Loucy (cell line): ENCODE measurements at regions not wholly inside any gene's neighbourhood (a gene's known extent, or its start where the extent isn't known, plus 50 kb on each side); places are given as distances from the start of the nearest gene placed in this dataset.
A peak's percentile ranks its signal among the peaks of the same experiment; 100 is the strongest.

Experiments
- H2AFZ ChIP-seq: fragments of 200-600 bp; sonication (generic); 2 replicates; pipeline ENCODE4 v1.6.0; 2016; ENCODE audit warnings: antibody characterized with exemption, mild to moderate bottlenecking, low read length, moderate library complexity
- H3F3A ChIP-seq: fragments of 200-600 bp; 2 replicates; pipeline ENCODE4 v1.6.0; 2016; ENCODE audit warnings: antibody characterized with exemption, low read depth, mild to moderate bottlenecking
- H3K27me3 ChIP-seq: fragments of 200-600 bp; sonication (generic); 2 replicates; pipeline ENCODE4 v1.6.1; 2014; ENCODE audit warnings: low read length, mild to moderate bottlenecking; ENCODE audit not compliant: insufficient read depth, poor library complexity, severe bottlenecking
- H3K36me3 ChIP-seq: fragments of 200-600 bp; sonication (generic); 2 replicates; pipeline ENCODE4 v1.6.1; 2016; ENCODE audit warnings: low read length; ENCODE audit not compliant: insufficient read depth
- H3K4me1 ChIP-seq: fragments of 200-600 bp; sonication (generic); 2 replicates; pipeline ENCODE4 v1.5.1; 2014; ENCODE audit warnings: low read length, mild to moderate bottlenecking; ENCODE audit not compliant: insufficient read depth, poor library complexity, severe bottlenecking
- H3K4me2 ChIP-seq: fragments of 200-600 bp; sonication (generic); 2 replicates; pipeline ENCODE4 v1.6.0; 2014; ENCODE audit warnings: antibody characterized with exemption, low read length, low read depth, mild to moderate bottlenecking; ENCODE audit not compliant: poor library complexity, severe bottlenecking
- H3K4me3 ChIP-seq: fragments of 200-600 bp; sonication (generic); 2 replicates; pipeline ENCODE4 v1.5.1; 2014; ENCODE audit warnings: low read length, mild to moderate bottlenecking, mixed read lengths; ENCODE audit not compliant: poor library complexity, severe bottlenecking
- H3K79me2 ChIP-seq: fragments of 200-600 bp; sonication (generic); 2 replicates; pipeline ENCODE4 v1.6.1; 2014; ENCODE audit warnings: low read length; ENCODE audit not compliant: insufficient read depth
- H3K9ac ChIP-seq: fragments of 200-600 bp; sonication (generic); 2 replicates; pipeline ENCODE4 v1.6.0; 2014; ENCODE audit warnings: mild to moderate bottlenecking, low read depth, low read length, moderate library complexity; ENCODE audit not compliant: poor library complexity, severe bottlenecking
- H3K9me2 ChIP-seq: fragments of 200-600 bp; sonication (generic); replicated peaks from 2 replicates; pipeline ENCODE4 v1.6.1; 2016; ENCODE audit warnings: low read depth, low read length, mixed read lengths
- H3K9me3 ChIP-seq: fragments of 200-600 bp; sonication (generic); 2 replicates; pipeline ENCODE4 v1.6.1; 2014; ENCODE audit warnings: mild to moderate bottlenecking, antibody characterized with exemption, low read length, low read depth; ENCODE audit not compliant: insufficient read depth
- H4K20me1 ChIP-seq: fragments of 200-600 bp; sonication (generic); 2 replicates; pipeline ENCODE4 v1.6.0; 2014; ENCODE audit warnings: antibody characterized with exemption, low read length, mild to moderate bottlenecking; ENCODE audit not compliant: insufficient read depth, poor library complexity, severe bottlenecking
- EZH2phosphoT487 ChIP-seq: fragments of 200-600 bp; IDR thresholded peaks from 2 replicates; pipeline ENCODE4 v1.6.1; 2018; ENCODE audit warnings: antibody characterized with exemption, mild to moderate bottlenecking, moderate library complexity, borderline replicate concordance
- TF ChIP-seq, protein P1 (sequence below): fragments of 200-600 bp; sonication (generic); conservative IDR thresholded peaks from 2 replicates; pipeline ENCODE4 v1.5.1; 2014; ENCODE audit warnings: mild to moderate bottlenecking, antibody characterized with exemption, low read length

DNA sequence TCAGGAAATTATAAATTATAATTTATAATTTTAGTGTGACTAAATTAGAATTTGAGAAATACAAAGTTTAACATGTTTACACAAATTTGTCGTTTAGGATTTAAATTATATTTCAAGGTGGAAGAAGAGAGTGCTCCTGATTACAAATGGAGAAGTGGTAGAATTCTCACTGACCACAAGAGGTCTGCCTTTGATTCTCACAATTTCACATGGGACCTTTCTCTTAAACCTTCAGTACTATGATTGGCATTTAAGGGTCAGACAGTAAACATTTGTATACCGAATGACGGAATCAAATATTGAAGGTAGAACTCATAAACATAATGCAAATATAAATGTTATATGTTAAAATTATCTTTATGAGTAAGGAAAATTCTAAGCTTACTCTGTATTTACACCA is 171.7 kb downstream of the SLIT2 start:
- Histone ChIP-seq H3K9me3 (no peaks in the 10 kb centered on the region), H3K4me2 (no peak overlapping the region), H3K36me3 (no peaks in the 10 kb centered on the region), H2AFZ (no peak overlapping the region), H3K4me1 (no peaks in the 10 kb centered on the region), H3K9me2 (no peaks in the 10 kb centered on the region), H3K79me2 (no peaks in the 10 kb centered on the region), H3K4me3 (no peak overlapping the region), H3K27me3 (no peaks in the 10 kb centered on the region), H4K20me1 (no peaks in the 10 kb centered on the region), H3K9ac (no peak overlapping the region), H3F3A (no peaks in the 10 kb centered on the region)
- TF ChIP-seq, protein P1, sequence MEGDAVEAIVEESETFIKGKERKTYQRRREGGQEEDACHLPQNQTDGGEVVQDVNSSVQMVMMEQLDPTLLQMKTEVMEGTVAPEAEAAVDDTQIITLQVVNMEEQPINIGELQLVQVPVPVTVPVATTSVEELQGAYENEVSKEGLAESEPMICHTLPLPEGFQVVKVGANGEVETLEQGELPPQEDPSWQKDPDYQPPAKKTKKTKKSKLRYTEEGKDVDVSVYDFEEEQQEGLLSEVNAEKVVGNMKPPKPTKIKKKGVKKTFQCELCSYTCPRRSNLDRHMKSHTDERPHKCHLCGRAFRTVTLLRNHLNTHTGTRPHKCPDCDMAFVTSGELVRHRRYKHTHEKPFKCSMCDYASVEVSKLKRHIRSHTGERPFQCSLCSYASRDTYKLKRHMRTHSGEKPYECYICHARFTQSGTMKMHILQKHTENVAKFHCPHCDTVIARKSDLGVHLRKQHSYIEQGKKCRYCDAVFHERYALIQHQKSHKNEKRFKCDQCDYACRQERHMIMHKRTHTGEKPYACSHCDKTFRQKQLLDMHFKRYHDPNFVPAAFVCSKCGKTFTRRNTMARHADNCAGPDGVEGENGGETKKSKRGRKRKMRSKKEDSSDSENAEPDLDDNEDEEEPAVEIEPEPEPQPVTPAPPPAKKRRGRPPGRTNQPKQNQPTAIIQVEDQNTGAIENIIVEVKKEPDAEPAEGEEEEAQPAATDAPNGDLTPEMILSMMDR: no peak
- no peak for TF ChIP-seq EZH2phosphoT487

DNA sequence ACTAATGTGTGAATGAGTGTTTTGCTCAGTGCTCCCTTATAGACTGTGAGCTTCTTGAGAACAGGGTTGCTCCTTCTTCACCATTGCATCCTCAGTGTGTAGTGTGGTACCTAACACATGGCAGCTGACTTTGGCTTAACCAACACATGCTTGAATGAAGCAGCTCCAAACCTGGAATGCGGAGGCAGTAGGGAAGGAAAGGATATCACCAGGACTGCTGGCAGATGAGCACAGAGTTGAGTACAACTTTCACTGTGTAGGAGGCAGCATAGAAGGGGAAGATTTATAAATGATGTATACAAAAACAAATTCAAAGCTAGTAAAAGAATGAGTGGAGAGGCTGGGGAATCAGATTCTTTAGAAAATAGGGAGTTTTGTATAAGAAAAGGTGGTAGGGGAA is 174.3 kb downstream of the SLIT2 start:
- Histone ChIP-seq H3K79me2 (no peaks in the 10 kb centered on the region), H3K4me3 (no peak overlapping the region), H2AFZ (no peak overlapping the region), H3K9me3 (no peaks in the 10 kb centered on the region), H3K27me3 (no peaks in the 10 kb centered on the region), H3K9ac (no peak overlapping the region), H3K9me2 (no peaks in the 10 kb centered on the region), H3K4me1 (no peaks in the 10 kb centered on the region), H3F3A (no peaks in the 10 kb centered on the region), H3K4me2 (no peak overlapping the region), H3K36me3 (no peaks in the 10 kb centered on the region), H4K20me1 (no peaks in the 10 kb centered on the region)
- TF ChIP-seq, protein P1: no peak
- TF ChIP-seq EZH2phosphoT487: no peak

DNA sequence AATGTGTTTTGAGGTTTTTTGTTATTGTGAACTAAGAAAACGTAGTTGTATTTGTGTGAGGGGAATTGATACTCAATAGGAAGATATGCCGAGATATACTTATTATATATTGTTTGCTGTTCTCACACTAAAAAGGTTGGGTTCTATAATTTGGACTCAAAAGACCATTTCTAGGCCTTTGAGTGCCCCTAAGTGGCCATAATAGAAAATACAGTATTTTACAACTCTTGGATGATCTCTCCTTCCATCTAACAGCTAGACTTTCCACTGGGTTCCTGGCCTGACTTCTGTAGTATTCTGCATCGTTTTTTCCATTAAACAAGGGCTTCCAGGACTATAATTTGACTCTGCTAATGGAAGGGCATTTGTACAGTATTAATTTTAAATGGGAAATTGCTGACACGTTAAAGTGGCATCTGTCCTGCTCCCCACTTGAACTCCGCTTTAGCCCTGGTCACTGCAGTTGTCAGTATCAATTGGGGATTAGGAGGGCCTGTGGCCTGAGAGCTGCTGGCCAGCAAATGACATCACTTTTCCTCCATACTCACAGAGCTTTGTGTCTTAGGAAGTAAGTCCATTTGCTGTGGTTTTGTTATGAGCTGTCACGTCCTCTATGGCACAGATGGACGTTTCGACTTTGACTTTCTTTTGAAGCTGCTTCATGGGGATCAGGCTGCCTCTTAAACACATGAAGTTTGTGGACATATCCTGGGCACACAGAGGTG is 176.9 kb downstream of the SLIT2 start:
- no peak overlapping the region for H3K4me2 ChIP-seq
- no peaks in the 10 kb centered on the region for H3F3A ChIP-seq
- no peak overlapping the region for H3K4me3 ChIP-seq
- H3K79me2 ChIP-seq: no peaks in the 10 kb centered on the region
- H3K9me2 ChIP-seq: no peaks in the 10 kb centered on the region
- no peaks in the 10 kb centered on the region for H4K20me1 ChIP-seq
- H3K36me3 ChIP-seq: no peaks in the 10 kb centered on the region
- H3K27me3 ChIP-seq: no peaks in the 10 kb centered on the region
- TF ChIP-seq EZH2phosphoT487: no peak
- TF ChIP-seq, protein P1: peak; percentile 58
- no peaks in the 10 kb centered on the region for H3K4me1 ChIP-seq
- H3K9ac ChIP-seq: no peak overlapping the region
- H3K9me3 ChIP-seq: no peaks in the 10 kb centered on the region
- H2AFZ ChIP-seq: no peak overlapping the region
